ENCODE measurements at regions not wholly inside any gene's neighbourhood (a gene's known extent, or its start where the extent isn't known, plus 50 kb on each side); places are given as distances from the start of the nearest gene placed in this dataset.
"Not testable (repeated sequence)": the region's sequence is repeated elsewhere in the genome, so short reads cannot be mapped to it uniquely, and the experiment has no call there.

DNA sequence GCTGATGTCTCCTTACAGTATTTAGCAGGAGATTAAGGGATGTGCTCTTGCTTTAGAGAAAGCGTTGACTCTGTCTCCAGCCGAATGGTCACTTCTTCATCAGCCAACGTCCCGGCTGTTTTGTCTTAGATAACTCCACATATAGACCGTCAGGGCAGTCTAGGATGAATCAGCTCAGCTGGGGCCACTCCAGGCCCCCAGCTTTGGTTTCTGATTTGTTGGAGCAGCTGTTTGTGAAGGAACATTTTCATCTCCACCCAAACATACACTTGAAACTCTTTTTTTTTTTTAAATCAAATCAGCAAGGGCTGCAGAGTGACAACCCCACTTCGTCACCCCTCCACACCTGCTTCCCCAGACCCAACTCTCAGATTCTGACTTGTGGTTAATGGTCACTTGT, 206.1 kb upstream of the GALNT2 start:
- no peak for DNase-seq (ENCODE audit: low spot score)

DNA sequence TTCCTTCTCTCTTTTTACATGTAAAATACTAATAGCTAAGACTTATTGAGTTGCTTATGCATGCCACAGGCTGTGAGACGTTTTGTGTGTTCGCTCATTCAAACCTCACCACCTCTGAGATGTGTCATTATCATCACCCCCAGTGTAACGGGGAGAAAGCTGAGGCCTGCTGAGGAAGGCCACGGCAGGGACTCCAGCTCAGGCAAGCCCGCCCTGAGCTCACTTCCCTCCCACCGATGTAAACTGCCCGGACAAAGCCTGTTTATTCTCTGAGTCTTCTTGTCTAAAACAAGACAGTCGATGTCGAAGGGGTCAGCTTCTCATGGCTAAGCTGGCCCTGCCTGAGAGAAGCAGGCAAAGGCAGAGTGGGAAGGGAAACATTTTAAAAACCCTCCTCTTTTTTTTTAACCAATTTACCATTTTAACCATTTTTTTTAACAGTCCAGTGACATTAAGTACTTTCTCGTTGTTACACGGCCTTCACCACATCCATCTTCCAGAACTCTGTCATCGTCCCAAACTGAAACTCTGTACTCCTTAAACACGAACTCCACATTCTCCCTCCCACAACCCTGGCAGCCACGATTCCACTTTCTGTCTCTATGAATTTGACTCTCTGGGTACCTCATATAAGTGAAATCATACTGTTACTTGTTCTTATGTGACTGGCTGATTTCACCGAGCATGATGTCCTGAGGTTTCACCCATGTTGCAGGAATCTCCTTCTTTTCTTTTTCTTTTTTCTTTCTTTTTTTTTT, 204.8 kb upstream of the GALNT2 start:
- no peak for DNase-seq (ENCODE audit: low spot score)

DNA sequence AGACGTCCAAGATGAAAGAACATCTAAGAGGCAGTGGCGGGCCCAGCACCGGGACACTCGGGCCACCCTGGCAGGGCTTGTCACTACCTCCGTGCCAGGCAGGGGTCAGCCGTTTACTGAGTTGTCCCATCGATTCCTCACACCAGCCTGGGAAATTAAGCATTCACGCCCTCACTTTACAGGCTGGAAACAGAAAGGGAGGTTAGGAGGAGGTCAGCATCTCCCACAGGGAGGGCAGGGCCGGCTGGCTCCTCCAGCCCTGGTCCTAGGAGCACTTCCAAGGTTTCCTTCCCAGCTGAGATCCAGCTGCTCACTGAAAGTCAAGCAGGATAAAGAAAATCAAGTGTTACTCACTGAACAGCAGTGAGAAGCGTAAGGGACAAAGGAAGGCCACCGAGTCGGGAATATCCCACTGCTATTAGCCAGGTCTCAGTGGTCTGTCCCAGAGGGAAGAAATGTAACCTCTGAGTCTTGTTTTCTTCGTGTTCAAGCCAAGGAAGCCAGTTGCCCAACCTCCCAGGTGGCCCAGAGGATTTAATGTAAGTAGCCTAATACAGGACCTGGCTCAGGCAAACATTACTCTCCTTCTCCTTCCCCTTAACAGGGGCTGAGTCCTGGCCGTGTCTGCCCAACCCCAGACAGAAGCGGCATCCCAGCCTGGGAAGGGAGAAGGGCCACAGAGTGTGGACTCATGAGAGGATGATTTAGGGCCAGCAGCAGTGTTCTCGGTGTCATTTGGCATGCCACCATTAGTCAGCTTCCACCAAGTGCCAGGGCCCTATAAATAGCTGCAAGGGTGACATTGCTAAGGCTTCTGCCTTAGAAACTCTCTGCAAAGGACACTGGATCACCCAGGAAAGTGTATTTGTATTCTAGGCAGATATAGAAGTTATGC, 203.1 kb upstream of the GALNT2 start:
- no peak for DNase-seq (ENCODE audit: low spot score)

DNA sequence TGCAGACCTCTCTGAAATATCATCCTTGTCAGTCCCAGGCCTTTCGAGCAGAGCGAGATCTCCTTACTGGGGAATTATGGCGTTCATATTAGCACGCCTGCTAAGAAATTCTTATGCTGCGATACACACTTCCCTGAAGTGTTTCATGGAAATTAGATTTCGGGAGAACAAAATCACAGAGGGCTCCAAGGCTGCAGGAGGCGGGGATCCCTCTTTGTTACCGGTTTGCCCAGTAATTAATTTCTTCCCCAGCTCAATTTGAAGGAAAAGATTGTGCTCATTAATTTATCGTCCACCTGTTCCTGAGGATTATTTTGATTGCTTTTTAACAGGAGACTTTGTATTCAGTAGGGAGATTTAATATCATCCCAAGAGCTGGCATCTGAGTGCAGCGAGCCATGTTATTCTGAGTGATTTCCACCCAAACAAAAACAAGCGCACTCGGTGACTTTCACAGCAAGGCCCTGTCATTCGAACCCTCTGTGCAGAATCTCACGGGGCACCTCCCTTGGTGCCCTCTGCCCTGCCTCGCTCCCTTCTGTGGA, 202.3 kb upstream of the GALNT2 start:
- no peak for DNase-seq (ENCODE audit: low spot score)

DNA sequence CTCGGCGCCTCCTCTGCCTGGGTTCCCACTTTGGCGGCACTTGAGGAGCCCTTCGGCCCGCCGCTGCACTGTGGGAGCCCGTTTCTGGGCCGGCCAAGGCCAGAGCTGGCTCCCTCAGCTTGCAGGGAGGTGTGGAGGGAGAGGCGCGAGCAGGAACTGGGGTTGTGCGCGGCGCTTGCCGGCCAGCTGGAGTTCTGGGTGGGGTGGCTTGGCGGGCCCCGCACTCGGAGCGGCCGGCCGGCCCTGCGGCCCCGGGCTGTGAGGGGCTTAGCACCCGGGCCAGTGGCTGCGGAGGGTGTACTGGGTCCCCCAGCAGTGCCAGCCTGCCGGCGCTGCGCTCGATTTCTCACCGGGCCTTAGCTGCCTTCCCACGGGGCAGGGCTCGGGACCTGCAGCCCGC, 201.7 kb upstream of the GALNT2 start:
- DNase-seq (ENCODE audit: low spot score): not testable (repeated sequence)

DNA sequence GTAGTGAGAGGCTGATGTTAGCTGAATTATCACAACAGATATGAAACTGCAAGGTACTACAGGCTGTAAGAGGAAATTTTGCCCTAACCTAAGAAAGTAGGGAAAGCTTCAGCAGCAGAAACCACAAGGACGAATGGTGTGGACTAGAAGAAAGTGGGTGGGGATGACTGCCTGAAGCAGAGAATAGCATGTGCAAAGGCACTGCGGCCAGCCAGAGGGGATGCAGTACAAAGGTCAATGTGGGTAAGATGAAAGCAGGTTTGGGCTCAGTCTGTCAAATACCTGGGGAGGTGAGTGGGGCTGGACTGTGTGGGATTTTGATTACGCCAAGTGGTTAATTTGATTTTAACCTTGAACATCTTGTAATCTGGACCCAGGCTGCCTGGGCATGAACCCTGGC, 199.3 kb upstream of the GALNT2 start:
- DNase-seq (ENCODE audit: low spot score): no peak

DNA sequence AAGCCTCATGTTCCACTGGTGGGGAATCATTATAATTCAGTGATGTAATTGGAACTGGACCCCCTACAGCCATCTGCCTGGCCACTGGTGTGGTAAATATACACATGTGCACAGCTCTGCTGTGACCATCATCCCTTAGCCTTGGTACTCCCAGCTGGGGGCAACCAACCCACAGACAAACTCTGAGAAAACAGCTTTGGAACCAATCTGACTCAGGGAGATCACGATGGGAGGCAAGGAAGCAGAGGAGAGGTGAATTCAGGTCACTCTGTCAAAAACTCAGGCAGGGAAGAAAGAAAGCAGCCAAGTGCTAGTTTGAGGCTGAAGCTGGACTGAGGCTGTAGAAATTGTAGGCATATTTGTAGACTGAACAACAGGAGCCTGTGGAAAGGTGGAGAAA, 197.8 kb upstream of the GALNT2 start:
- no peak for DNase-seq (ENCODE audit: low spot score)

DNA sequence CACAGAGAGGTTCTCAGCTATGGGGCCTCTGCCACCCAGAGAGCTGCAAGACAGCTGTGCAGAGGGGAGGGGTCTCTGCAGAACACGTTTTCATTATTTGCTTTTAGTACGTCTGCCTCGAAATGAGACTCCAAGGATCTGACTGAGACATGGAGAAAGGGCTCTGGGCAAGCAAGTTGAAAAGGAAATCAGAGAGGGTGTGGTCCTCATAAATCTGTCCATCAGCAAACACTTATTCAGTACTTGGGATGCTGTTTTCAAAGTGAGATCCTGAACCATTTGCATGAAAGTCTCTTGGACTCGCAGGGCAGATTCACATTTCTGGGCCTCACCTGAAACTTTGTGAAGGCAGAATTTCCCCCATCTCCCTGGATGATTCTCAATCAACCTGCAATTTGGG, 197.4 kb upstream of the GALNT2 start:
- no peak for DNase-seq (ENCODE audit: low spot score)

DNA sequence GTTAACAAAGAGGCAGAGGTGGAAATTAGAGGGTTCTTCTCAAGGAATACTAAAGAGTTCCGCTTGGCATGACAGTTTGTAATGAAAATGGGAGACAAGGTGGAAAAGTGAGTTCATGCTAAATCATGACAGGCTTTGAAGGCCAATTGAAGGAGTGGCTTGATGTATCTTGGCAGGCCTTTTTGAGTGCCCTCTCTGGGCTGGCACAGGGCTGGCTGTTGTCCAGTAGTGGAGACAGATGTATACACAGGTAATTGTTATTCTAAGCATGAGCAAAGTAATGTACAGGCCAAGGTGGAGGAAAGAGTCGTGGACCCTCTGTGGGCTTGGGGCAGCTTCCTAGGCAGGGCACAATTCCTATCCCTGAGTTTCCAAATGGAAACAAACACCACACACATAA, 196.7 kb upstream of the GALNT2 start:
- DNase-seq (ENCODE audit: low spot score): no peak

DNA sequence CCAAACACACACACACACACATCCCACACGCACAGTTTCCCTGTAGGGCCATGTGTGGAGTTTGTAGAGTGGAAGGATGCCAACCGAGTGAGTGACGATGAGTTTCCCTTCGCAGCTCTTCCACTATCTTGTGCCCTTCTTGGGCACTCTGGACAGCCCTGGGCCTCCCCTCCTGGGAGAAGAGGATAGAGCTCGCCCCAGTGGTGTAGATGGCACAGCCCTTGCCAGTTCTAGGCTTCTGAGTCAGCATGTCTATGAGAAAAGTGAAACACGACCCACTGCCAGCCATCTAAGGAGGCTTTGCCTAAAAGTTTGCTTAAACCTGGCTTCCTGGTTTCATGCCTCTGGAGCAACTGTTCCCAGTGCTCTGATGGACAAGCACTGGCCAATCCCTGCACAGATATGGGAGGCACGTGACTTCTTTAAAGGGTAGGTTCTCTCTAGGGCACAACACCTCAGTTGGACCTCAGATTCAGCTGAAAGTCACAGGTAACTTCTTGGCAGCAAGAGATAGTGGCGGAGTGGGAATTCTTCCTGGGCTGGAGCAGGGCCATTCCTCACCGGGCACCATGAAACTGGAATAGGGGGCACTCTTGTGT, 195.9 kb upstream of the GALNT2 start:
- no peak for DNase-seq (ENCODE audit: low spot score)

DNA sequence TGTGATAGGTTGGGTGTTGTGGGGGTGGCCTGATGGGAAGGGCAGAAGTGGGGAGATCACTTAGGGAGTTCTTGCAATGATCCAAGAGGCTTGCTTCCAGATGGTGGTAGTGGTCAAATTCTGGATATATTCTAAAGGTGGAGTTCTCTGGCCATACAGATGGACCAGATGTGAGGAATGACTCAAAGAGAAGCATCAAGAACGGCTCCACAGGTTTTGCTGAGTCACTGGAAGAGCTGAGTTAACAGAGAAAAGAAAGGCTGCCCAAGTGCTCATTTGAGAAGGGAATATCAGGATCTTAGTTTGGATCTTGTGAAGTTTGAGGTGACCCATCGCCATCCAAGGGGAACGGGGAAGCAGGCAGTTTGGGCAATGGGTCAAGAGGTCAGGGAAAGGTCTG, 192.9 kb upstream of the GALNT2 start:
- DNase-seq (ENCODE audit: low spot score): no peak

DNA sequence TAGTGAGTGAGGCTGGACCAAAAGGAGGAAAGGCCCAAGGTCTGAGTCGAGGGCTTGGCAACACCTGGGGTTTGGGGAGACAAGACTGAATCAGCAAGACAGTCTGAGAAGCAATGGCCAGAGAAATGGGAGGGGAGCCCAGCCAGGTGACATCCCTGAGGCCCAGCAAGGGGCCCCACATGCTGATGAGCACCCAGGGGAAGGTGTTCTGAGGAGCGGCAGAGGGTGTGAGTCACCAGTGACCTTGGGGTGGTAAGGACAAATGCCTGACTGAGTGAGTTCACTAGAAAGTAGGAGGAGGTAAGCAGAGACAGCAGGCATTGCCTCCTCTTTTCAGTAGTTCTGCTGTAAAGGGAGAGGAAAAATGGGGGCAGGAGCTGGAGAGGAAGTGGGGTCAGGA, 192.4 kb upstream of the GALNT2 start:
- DNase-seq (ENCODE audit: low spot score): no peak

DNA sequence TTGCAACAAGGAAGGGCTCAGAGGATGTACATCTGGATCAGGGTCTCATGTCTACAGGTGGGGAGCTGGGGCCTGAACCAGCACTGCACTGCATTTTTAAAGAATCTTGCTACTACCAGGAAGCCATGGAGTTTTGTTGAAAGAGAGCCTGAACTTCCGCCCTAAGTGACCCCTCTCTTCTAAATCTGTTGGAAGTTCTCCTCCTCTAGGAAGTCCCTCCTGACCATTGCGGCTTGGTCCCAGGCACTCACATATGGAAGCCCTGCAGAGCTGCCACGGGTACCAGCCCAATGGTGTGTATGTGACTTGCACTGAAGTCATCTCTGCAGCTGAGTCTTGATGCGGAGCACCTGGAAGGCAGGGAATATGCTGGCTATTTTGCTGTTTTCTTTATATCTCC, 192.0 kb upstream of the GALNT2 start:
- no peak for DNase-seq (ENCODE audit: low spot score)

DNA sequence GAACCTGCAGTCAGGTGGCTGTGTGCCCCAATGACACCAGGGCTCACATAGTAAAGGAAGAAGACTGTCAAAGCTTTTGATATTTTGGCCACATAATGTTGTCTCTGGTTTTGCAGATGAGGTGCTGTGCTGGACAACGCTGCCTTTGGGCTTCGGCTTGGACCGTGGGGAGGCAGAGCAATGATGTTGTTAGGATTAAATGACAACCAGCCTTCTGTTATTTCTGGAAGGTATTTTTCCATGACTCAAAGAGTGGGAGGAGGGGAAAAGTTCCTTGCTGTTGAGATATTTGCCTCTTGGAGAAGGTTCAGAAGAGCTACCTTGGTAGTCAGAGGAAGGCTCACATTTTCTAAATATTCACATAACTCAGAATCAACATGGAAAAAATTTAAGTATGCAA, 187.3 kb upstream of the GALNT2 start:
- no peak for DNase-seq (ENCODE audit: low spot score)

DNA sequence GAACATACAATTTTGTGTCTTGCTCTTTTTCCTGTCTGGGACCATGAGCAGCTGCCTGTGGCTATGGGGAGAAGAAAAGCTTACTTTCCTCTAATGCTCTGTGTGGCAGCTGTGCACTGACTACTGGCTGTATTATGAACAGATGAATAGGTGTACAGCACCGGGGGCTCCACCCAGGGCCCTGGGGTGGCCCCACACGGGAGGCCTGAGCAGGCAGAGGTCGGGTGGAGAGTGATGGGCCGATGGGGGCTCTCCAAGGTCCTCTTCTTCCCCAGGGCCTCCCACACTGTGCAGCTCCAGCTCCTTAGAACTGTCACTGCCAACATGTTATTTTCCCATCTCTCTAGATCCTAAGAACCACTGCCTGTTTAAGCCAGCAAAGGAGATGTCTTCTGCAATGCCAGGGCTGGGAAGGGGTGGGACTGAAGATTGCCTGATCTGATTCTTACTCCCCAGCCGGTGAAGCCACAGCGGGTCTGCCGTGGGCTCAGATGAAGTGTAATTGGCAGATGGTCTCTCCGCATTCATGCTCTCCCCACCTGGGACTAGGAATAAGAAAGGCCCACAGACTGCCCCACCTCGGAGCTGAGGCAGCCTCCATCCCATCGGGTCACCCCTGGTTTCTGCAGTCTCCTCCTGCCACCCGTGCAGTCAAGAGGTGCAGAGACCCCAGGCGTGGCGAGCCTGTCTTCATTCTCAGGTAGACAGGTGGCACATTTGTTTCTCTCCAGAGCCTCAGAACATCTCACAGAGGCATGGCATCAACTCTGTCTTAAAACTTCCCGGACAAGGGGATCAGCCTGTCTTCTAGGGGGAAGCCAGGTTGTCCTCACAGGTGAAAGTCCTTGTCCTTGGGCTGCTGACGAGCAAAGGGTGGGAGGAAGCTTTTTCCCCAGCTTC, 186.5 kb upstream of the GALNT2 start:
- DNase-seq (ENCODE audit: low spot score): no peak

DNA sequence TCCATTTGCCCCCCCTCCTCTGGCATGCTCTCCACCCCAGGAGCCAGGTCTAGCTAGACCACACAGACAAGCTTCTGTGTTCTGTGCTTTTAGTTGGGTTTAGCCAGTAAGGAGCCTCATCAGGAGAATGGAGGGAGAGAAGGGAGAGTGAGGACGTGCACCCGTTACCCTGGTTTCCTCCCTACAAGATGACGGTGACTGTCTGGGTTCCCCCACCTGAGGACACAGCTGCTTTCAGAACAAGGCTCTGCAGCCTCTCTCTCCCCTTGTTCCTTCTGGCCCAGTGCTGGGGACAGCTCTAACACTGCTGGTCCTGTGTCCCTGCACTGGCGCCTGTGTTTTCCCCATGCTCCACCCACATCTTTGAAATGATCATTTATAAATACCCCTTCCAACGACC, 184.4 kb upstream of the GALNT2 start:
- no peak for DNase-seq (ENCODE audit: low spot score)

DNA sequence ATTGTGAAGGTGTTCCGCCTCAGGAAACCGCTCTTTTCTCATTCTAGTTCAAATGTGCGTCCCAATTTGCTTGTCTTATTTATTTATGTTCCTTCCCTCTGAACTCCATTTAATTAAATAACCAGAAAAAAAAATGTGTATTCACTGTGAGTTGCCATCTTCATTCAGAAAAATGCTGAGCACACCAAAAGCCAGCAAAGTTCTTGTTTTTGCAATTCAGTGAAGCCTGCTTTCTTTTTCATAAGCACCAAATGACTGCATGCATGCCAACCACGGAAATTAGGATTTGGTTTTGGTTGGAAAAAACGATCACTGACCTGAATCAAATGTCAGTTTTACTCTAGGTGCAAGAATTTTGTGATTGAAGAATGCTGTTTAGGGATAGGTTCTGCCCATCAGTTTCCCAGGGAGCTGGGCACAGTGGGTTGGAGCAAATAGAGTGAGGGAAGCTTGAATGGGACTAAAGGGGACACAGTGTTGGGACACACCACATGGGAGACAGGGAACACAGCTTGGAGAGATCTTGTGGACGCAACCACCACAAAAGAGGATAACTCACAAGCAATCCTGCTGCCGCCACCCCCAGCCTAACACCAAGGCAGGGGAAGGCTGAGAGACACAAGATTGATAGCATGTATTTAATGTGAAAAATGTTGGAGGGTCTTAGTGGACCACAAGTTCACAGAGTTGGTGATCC, 183.4 kb upstream of the GALNT2 start:
- no peak for DNase-seq (ENCODE audit: low spot score)

DNA sequence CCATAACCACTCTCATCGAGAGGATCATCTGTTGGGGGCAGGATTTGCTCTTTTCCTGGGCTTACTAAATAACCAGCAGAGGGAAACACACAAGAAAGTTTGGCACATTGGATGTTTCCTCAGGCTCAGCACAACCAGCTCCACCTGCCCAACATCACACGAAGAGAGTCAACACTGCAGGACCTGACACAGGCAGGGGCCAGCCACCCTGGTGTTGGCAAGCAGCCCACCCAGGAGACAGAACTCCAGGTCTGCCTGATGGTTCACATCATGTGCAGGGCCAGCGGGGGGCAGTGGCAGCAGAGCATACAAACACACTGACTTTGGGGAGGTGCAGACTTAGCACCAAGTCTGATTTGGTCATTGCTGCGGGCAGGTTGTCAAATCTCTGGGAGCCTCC, 182.3 kb upstream of the GALNT2 start:
- DNase-seq (ENCODE audit: low spot score): no peak

DNA sequence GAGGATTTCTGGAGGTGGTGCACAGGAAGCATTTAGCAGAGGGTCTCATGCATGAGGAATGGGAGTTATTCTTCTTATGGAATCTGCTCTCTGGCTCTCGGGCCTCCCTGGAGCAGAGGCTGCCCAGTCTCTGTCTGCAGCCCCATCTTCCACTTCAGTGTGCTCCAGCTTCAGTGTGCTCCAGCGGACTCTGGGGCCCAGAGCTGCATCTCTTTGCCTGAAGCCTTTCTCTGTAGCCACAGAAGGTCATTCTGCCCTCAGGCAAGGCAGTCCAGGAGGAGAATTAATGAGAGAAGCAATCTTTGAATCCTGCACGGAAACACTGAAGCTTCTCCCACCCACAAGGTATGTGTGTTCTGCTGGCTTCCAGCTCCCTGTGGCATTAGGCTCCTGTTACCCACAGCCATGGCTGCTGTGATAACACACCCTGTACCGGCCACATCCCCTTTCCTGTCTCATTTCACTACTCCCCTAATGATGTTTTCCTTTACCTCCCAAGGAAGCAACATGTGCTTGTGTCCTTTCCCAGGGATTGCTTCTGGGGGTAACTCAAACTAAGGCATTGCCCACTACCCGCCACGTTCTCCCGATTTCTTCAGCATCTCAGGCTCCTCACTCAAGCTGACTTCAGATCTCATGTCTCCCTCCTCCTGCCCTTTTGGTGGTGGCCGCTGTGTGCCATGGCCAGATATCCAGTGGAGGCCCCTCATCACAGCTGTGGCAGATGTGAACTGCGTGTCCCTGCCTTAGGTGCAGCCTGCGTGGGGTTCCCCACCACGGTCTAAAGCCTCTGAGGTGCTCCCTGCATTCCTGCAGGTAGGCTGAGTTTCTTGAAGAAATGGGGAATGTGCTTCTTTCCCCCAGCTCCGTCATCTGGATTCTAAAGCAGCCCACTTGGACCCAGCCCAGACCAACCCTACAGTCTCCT, 181.2 kb upstream of the GALNT2 start:
- DNase-seq (ENCODE audit: low spot score): no peak

DNA sequence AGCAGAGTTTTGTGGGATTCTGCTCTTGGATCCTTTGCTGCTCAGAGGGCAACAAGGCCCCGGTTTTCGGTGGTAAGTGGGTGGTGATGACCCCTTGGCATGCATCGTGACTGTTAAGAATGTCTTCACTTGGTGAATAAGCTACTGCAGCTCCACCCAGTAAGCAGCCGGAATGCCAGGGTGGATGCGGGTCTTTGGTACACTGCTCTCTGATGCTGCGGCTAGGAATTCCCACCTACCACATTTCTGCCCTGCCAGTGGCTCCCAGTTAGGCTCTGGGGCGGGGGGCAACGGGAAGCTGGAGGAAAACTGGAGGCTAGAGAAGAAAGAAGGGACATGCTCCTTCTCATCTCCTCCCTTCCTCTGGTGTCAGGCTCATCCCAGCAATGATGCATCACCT, 180.4 kb upstream of the GALNT2 start:
- no peak for DNase-seq (ENCODE audit: low spot score)
